Peyer's patch (tissue), 4 donors: ENCODE measurements at regions not wholly inside any gene's neighbourhood (a gene's known extent, or its start where the extent isn't known, plus 50 kb on each side); places are given as distances from the start of the nearest gene placed in this dataset.
A peak's percentile ranks its signal among the peaks of the same experiment; 100 is the strongest.

Source experiments
- DNase-seq, 3 donors: peaks; one replicate each; pipeline ENCODE4 v3.0.0-alpha.2; 2017 to 2019
- H3K27ac ChIP-seq, 4 donors: fragments of 200-600 bp; sonication (generic); one replicate each; pipeline ENCODE4 v1.5.1; 2016 to 2019
- H3K27me3 ChIP-seq, 2 donors: fragments of 200-600 bp; sonication (generic); one replicate each; pipeline ENCODE4 v1.5.1; 2019
- H3K36me3 ChIP-seq, 3 donors: fragments of 200-600 bp; sonication (generic); one replicate each; pipeline ENCODE4 v1.5.1; 2016 to 2019
- H3K4me1 ChIP-seq, 4 donors: fragments of 200-600 bp; sonication (generic); one replicate each; pipeline ENCODE4 v1.5.1; 2016 to 2019
- H3K4me3 ChIP-seq, 4 donors: fragments of 200-600 bp; sonication (generic); 1 replicate in 3 of 4; 2 replicates in 1 of 4; pipeline ENCODE4 v1.5.1; 2016 to 2019; ENCODE audit warnings: mild to moderate bottlenecking in 1 of 4
- H3K9me3 ChIP-seq, 4 donors: fragments of 200-600 bp; sonication (generic); one replicate each; pipeline ENCODE4 v1.5.1; 2016 to 2019; ENCODE audit warnings: mild to moderate bottlenecking in 1 of 4
- POLR2A ChIP-seq, 2 donors: fragments of 450-650 bp; IDR thresholded peaks; one replicate each; pipeline ENCODE4 v1.5.1; 2017; ENCODE audit warnings: antibody characterized with exemption in 2 of 2, mild to moderate bottlenecking in 2 of 2, moderate library complexity in 2 of 2
- TF ChIP-seq, protein P1 (sequence below), 6 experiments: fragments of 450-650 bp in 4 of 6; fragments of 200-600 bp in 2 of 6; sonication (generic) in 1 of 6; IDR thresholded peaks; one replicate each; pipeline ENCODE4 v1.5.1; 2017 to 2019; ENCODE audit warnings: antibody characterized with exemption in 6 of 6, mild to moderate bottlenecking in 3 of 6, moderate library complexity in 1 of 6

DNA sequence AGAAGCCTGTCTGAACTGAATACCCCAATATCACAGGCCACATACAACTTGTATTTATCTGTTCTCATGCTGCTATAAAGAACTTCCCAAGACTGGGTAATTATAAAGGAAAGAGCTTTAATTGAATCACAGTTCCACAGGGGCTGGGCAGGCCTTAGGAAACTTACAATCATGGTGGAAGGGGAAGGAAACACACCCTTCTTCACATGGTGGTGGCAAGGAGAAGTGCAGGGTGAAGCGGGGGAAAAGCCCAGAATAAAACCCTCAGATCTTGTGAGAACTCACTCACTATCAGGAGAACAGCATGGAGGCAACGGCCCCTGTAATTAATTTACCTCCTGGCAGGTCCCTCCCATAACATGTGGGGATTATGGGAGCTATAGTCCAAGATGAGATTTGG, 50.3 kb upstream of the FNDC1 start:
- Histone ChIP-seq H3K9me3 (no peaks in the 10 kb centered on the region), H3K4me3 (no peak overlapping the region), H3K27ac (no peak overlapping the region), H3K27me3 (no peaks in the 10 kb centered on the region), H3K36me3 (no peaks in the 10 kb centered on the region), H3K4me1 (peaks cover 0 to 17% (median 0%) of the 10 kb centered on the region in 4 donors)
- no peak for DNase-seq
- TF ChIP-seq, protein P1, sequence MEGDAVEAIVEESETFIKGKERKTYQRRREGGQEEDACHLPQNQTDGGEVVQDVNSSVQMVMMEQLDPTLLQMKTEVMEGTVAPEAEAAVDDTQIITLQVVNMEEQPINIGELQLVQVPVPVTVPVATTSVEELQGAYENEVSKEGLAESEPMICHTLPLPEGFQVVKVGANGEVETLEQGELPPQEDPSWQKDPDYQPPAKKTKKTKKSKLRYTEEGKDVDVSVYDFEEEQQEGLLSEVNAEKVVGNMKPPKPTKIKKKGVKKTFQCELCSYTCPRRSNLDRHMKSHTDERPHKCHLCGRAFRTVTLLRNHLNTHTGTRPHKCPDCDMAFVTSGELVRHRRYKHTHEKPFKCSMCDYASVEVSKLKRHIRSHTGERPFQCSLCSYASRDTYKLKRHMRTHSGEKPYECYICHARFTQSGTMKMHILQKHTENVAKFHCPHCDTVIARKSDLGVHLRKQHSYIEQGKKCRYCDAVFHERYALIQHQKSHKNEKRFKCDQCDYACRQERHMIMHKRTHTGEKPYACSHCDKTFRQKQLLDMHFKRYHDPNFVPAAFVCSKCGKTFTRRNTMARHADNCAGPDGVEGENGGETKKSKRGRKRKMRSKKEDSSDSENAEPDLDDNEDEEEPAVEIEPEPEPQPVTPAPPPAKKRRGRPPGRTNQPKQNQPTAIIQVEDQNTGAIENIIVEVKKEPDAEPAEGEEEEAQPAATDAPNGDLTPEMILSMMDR (IDR thresholded peaks at IDR 0.05) = peak in 1 of 6 experiments; percentile 17
- no peak for TF ChIP-seq POLR2A (IDR thresholded peaks at IDR 0.05)

DNA sequence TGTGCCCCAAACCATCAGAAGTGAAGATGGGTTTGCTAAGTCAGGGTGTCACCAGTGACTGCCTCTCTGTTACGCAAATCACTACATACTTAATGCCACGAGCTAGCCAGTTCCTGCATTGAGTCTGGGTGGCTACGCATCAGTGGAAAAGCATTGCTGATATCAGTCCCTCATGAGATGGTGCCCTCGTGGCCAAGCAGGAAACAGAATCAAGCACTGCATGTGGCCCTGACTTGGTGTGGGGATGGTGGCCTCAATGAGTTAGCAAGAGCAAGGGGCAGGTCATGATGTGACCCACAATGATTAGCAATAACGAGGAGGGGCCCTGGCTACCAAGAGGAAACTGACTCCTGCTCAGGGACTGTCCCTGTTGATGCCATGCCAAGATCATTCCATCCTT, 51.6 kb upstream of the FNDC1 start:
- Histone ChIP-seq H3K9me3 (no peaks in the 10 kb centered on the region), H3K4me3 (no peak overlapping the region), H3K4me1 (peaks cover 0 to 18% (median 0%) of the 10 kb centered on the region in 4 donors), H3K27ac (peak overlapping the region; percentile 44 to 82 (median 55)), H3K36me3 (no peaks in the 10 kb centered on the region), H3K27me3 (no peaks in the 10 kb centered on the region)
- TF ChIP-seq POLR2A (IDR thresholded peaks at IDR 0.05) = no peak
- TF ChIP-seq, protein P1 (IDR thresholded peaks at IDR 0.05) = no peak
- peak in 2 of 3 donors; percentile 83 to 84 for DNase-seq

DNA sequence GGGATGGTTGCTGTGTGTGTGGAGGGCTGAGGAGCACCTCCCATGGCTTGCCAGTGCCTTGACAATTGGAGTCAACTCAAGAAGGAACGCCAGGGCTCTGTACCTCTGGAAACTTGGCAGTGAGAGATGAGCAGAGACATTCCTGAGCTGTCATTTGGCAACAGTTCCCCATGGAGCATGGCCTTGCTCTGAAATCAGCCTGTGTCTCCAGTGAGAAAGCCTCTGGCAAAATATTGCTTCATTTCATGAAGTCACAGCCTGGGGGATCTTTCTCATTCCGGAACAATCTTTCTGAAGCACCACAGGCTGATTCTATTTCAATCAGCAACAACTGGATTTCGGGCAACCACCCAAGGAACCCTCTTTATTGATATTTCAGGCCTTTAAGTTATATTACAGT, 52.2 kb upstream of the FNDC1 start:
- Histone ChIP-seq H3K4me1 (peaks cover 0 to 18% (median 0%) of the 10 kb centered on the region in 4 donors), H3K9me3 (no peaks in the 10 kb centered on the region), H3K4me3 (no peak overlapping the region), H3K27ac (peak overlapping the region; percentile 44 to 82 (median 55)), H3K27me3 (no peaks in the 10 kb centered on the region), H3K36me3 (no peaks in the 10 kb centered on the region)
- no peak for TF ChIP-seq POLR2A (IDR thresholded peaks at IDR 0.05)
- TF ChIP-seq, protein P1 (IDR thresholded peaks at IDR 0.05) = no peak
- no peak for DNase-seq

DNA sequence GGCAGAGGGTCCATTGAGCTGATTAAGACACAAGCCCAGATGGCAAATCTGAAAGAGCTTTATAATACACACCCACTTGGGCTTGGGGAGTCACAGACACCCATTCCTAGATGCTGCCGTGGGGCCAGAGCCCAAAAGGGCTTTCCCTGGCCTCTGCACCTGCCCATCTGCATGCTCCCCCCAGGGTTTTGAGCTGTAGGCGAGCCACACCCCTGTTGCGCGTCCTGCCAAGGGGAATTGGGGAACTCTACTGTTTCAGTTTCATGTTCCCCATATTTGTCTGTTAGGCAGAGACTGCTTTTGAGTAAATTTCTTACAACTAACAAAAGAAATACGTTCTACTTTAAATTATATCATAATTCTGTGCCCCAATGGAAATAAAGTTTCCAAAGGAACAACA, 52.9 kb upstream of the FNDC1 start:
- Histone ChIP-seq H3K4me3 (no peak overlapping the region), H3K27me3 (no peaks in the 10 kb centered on the region), H3K36me3 (no peaks in the 10 kb centered on the region), H3K9me3 (no peaks in the 10 kb centered on the region), H3K27ac (peak overlapping the region in 3 of 4 donors; percentile 46 to 82 (median 64)), H3K4me1 (peaks cover 0 to 18% (median 0%) of the 10 kb centered on the region in 4 donors)
- TF ChIP-seq POLR2A (IDR thresholded peaks at IDR 0.05) = no peak
- TF ChIP-seq, protein P1 (IDR thresholded peaks at IDR 0.05) = no peak
- DNase-seq = peak in 2 of 3 donors; percentile 84 to 86

DNA sequence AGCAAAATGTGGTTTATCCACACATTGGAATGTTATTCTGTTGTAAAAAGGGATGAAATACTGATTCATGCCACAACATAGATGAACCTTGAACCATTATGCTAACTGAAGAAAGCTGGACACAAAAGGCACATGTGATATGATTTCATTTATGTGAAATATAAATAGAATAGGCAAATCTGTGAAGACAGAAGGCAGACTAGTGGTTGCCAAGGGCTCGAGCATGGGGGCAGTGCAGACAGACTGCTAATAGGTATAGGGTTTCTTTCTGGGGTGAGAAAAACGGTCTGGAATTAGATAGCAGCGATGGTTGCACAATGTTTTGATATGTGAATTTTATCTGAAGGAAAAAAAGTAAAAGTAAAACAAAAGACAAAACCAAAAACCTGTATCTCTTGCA, 54.6 kb upstream of the FNDC1 start:
- no peaks in the 10 kb centered on the region for H3K27me3 ChIP-seq

More for the DNA sequence above, 54.6 kb upstream of the FNDC1 start:
- H3K27ac ChIP-seq = no peak overlapping the region
- H3K4me1 ChIP-seq = peaks cover 0 to 18% (median 0%) of the 10 kb centered on the region in 4 donors
- H3K36me3 ChIP-seq = no peaks in the 10 kb centered on the region
- H3K4me3 ChIP-seq = no peak overlapping the region
- DNase-seq = no peak
- H3K9me3 ChIP-seq = no peaks in the 10 kb centered on the region
- TF ChIP-seq, protein P1 (IDR thresholded peaks at IDR 0.05) = no peak
- no peak for TF ChIP-seq POLR2A (IDR thresholded peaks at IDR 0.05)
